ENCODE measurements at regions not wholly inside any gene's neighbourhood (a gene's known extent, or its start where the extent isn't known, plus 50 kb on each side); places are given as distances from the start of the nearest gene placed in this dataset.
"Not testable (repeated sequence)": the region's sequence is repeated elsewhere in the genome, so short reads cannot be mapped to it uniquely, and the experiment has no call there.

GRCh38 chr1:30130566-30130965, 592.8 kb downstream of the MATN1 start:
- TF ChIP-seq POLR2AphosphoS5 (IDR thresholded peaks at IDR 0.05; ENCODE audit: low read depth, low read length); POLR2A (IDR thresholded peaks at IDR 0.05; ENCODE audit: low read depth, low read length); PAX5 (IDR thresholded peaks at IDR 0.05; ENCODE audit: insufficient read depth, low read length, severe bottlenecking); TAF1 (IDR thresholded peaks at IDR 0.05; ENCODE audit: low read depth, low read length); SPI1 (IDR thresholded peaks at IDR 0.05; ENCODE audit: low read depth, low read length): not testable (repeated sequence)
